HG02973 (cell line): ENCODE measurements at regions not wholly inside any gene's neighbourhood (a gene's known extent, or its start where the extent isn't known, plus 50 kb on each side); places are given as distances from the start of the nearest gene placed in this dataset.

Source experiments
- ATAC-seq: cut with Tn5 transposase; IDR thresholded peaks from one replicate; pipeline ENCODE4 v1.9.1; 2021; ENCODE audit warnings: moderate library complexity; ENCODE audit not compliant: unreplicated experiment

GRCh38 chr2:107419191-107419590, 407.5 kb upstream of the RGPD4 start:
- ATAC-seq: no peak

GRCh38 chr2:107428781-107429180, 397.9 kb upstream of the RGPD4 start:
- ATAC-seq: no peak

DNA sequence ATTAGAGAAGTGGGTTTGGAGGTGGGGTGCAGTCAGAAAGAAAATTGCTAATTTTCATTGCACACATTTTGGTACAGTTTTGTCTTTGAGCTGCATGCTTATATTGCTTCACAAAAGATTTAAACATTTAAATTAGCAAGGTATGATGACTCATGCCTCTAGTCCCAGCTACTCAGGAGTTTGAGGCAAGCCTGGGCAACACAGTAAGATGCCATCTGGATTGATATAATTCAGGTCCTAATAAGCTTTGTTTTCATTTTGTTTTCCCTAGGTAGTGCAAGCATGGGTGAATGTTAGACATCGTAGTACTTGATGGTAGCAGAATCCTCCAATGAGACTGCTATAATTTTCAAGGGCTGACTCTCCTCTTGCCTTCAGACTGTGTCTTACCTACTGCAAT, 396.7 kb upstream of the RGPD4 start:
- no peak for ATAC-seq

DNA sequence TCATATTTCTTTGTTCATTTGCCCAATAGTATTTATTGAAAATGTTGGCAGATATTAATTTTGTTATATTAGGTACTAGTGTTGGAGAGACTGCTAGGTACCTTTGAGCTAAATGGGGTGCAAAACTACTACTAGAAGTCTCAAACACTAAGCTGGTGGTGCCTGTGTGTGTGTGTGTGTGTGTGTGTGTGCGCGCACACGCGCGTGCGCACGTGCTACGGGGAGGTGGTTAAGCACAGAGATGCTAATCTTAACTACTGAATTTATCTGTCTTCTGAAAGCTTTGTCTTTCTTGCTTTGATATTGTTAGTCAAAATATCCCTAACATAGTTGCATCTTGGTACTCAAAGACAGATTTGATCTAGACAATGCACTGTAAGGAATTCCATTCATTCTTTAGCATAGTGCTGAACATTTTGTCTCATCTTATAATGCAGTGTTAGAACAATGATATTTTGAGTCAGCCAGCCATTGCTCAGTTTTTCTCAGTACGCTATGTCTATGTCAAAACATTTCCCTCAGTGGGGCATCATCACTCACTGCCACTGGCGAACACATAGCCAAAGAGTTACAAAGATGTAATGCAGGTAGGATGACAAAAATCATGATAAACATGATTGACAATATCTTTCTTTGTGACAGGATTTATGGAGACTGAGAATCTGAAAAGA, 396.0 kb upstream of the RGPD4 start:
- no peak for ATAC-seq

DNA sequence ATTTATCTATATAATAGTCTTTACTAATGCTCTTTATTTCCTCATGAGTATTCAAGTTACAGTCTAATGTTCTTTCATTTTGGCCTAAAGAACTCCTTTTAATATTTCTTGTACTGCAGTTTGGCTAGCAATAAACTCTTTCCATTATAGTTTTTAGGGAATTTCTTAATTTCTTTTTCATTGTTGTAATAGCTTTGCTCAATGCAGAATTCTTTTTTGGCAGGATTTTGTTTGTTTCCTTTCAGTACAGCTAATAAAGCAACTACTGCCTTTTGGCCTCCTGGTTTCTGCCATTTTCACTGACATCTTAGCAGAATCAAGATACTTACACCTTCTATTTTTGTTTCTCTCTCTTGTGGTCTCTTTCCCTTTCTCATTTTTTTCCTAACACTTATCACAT, 390.4 kb upstream of the RGPD4 start:
- ATAC-seq: no peak

- ATAC-seq: no peak
Observed at GRCh38 chr2:107437265-107437664, 389.4 kb upstream of the RGPD4 start.

- ATAC-seq: no peak
Observed at GRCh38 chr2:107437807-107438206, 388.9 kb upstream of the RGPD4 start.

GRCh38 chr2:107448160-107448559, 378.5 kb upstream of the RGPD4 start:
- no peak for ATAC-seq

DNA sequence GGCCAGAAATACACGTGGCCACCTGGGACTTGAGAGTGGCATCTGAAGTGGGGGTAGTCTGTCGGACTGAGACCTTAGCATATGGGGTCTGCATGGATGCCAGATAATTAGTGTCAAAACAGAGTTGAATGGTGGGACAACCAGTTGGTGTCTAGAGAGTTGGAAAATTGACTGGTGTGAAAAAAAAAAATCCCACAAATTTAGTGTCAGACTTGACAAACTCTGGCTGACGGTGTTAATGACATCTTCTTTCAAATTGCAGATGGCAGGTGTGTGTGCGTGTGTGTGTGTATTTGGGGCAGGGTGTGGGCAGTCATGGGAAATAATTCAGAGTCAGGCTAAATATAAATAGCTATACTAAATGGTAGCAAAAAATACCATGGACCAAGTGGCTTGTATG, 365.4 kb upstream of the RGPD4 start:
- ATAC-seq: no peak

GRCh38 chr2:107462181-107462580, 364.5 kb upstream of the RGPD4 start:
- ATAC-seq: no peak

DNA sequence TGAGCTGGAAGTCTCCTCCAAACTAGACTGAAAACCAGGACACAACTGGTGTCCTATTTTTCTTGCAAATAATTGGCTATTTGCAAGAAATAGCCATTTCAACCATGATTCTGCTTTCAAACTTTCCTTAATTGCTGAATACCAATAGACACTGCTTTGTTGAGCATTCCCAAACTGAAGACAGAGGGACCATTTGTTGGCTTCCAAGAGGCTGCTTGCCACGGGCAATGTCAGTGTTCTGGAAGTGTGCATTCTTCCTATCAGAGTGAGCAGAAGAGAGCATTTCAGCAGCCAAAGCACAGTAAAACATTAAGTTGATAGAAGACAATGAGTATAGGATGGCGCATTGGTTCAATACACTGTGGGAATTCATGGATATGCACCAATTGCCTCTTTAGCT, 360.5 kb upstream of the RGPD4 start:
- ATAC-seq: no peak

DNA sequence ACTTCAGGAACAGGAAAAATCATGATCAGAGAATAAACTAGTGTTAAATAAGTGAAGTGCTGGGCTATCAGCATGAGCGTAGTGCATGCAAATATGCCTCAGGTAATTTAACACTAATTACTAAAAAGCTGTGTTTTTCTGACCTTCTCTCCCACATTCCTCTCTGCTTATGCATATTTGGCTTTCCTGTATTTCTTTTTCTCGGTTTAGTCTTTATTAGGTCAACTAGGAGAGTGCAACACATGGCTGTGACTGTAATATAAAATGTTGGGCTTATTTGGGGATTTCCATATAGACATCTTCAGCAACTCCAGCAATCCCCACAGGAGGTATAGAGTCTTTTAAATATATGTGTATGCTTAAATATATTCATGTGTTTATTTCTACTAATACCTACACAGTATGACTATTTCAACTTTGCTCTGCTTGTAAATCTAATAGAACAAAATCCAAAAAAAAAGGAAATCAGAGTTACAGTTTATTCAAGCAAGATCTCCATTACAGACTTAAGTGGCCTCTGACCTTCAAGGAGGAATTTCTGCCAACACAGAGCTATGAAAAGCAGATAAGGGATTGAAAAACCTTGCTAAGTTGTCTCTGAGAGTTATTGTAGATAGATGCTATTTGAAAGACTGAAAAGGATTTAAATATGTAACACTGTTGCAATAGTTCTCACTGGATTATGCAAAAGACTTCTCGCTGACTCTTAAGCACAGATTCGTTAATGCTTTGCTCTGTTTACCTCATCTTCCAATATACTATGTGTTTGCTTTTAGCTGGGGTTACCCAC, 359.5 kb upstream of the RGPD4 start:
- no peak for ATAC-seq

GRCh38 chr2:107469437-107469995, 357.2 kb upstream of the RGPD4 start:
- ATAC-seq: no peak

- no peak for ATAC-seq
Observed at GRCh38 chr2:107473150-107473549, 353.5 kb upstream of the RGPD4 start.

DNA sequence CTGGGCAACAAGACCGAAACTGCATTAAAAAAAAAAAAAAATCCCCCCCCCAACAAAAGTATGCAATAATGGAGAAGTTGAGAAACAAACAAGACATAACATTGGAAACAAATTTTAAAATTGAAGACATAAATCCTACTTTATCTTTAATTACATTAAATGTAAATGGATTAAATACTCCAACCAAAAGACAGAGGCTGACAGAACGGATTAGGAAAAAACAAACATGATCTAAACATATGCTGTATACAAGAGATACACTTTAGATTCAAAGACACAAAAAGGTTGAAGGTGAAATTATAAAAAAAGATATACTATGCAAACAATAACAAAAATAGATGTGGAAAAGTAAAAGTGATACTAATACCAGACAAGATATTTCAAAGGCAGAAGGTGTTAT, 350.8 kb upstream of the RGPD4 start:
- no peak for ATAC-seq

- ATAC-seq: no peak
Observed at GRCh38 chr2:107502539-107502938, 324.2 kb upstream of the RGPD4 start.

- ATAC-seq: no peak
Observed at GRCh38 chr2:107511970-107512789, 314.5 kb upstream of the RGPD4 start.

GRCh38 chr2:107525406-107525805, 301.3 kb upstream of the RGPD4 start:
- no peak for ATAC-seq

- no peak for ATAC-seq
Observed at GRCh38 chr2:107529146-107529545, 297.5 kb upstream of the RGPD4 start.

DNA sequence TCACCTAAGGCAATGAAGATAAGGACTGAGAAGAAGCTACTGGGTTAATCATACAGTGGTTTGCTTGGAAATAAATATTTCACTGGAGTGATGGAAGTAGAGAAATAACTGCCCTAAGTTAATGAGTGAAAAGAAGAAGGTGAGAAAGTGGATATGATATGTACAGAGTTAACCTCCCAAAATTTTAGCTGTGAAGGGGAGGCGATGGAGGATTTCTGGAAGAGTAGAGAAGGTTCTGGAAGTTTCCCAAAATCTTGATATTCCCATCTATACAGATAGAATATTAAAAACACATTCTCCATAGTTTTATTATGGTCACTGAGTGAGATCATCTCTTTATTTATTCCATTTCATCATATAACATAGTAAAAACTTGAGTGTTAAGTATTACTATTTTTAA, 296.6 kb upstream of the RGPD4 start:
- no peak for ATAC-seq

GRCh38 chr2:107534926-107535325, 291.8 kb upstream of the RGPD4 start:
- ATAC-seq: no peak
